GM23338 (cell line): ENCODE measurements at regions not wholly inside any gene's neighbourhood (a gene's known extent, or its start where the extent isn't known, plus 50 kb on each side); places are given as distances from the start of the nearest gene placed in this dataset.

Experiments
- ATAC-seq: fragments of 200-7000 bp; cut with Tn5 transposase; 3 replicates; pipeline ENCODE4 v1.9.1; 2020
- DNase-seq: peaks from one replicate; pipeline ENCODE4 v3.0.0-alpha.2; 2015; ENCODE audit warnings: low spot score
- H2AFZ ChIP-seq: fragments of 200-600 bp; sonication (generic); 2 replicates; pipeline ENCODE4 v1.8.0; 2016; ENCODE audit warnings: antibody characterized with exemption, mild to moderate bottlenecking, moderate library complexity
- H3F3A ChIP-seq: fragments of 200-600 bp; sonication (generic); replicated peaks from 2 replicates; pipeline ENCODE4 v1.8.0; 2017; ENCODE audit warnings: antibody characterized with exemption, mixed run types, low read depth
- H3K27ac ChIP-seq: fragments of 200-600 bp; sonication (generic); 2 replicates; pipeline ENCODE4 v1.6.1; 2016; ENCODE audit warnings: low read depth
- H3K27me3 ChIP-seq: fragments of 200-600 bp; sonication (generic); 2 replicates; pipeline ENCODE4 v1.8.0; 2016; ENCODE audit warnings: mild to moderate bottlenecking, mixed run types, moderate library complexity; ENCODE audit not compliant: insufficient read depth
- H3K36me3 ChIP-seq: fragments of 200-600 bp; sonication (generic); 2 replicates; pipeline ENCODE4 v1.8.0; 2016; ENCODE audit warnings: mild to moderate bottlenecking; ENCODE audit not compliant: insufficient read depth
- H3K4me1 ChIP-seq: fragments of 200-600 bp; sonication (generic); 2 replicates; pipeline ENCODE4 v1.8.0; 2016; ENCODE audit warnings: mild to moderate bottlenecking, moderate library complexity; ENCODE audit not compliant: insufficient read depth
- H3K4me2 ChIP-seq: fragments of 200-600 bp; sonication (generic); 2 replicates; pipeline ENCODE4 v1.7.1; 2017; ENCODE audit warnings: mixed run types
- H3K4me3 ChIP-seq: fragments of 200-600 bp; sonication (generic); 2 replicates; pipeline ENCODE4 v1.6.1; 2016; ENCODE audit warnings: mixed run types
- H3K79me2 ChIP-seq: fragments of 200-600 bp; sonication (generic); replicated peaks from 2 replicates; pipeline ENCODE4 v1.8.0; 2017; ENCODE audit warnings: mild to moderate bottlenecking; ENCODE audit not compliant: insufficient read depth
- H3K9me2 ChIP-seq: fragments of 200-600 bp; sonication (generic); 2 replicates; pipeline ENCODE4 v1.8.0; 2017; ENCODE audit not compliant: insufficient read depth
- H4K20me1 ChIP-seq: fragments of 200-600 bp; sonication (generic); replicated peaks from 2 replicates; pipeline ENCODE4 v1.8.0; 2017; ENCODE audit warnings: mild to moderate bottlenecking; ENCODE audit not compliant: insufficient read depth
- H3K27ac Mint-ChIP-seq: 2 replicates; pipeline ENCODE4 v1.8.0; 2020; ENCODE audit warnings: inconsistent platforms, mild to moderate bottlenecking, moderate library complexity, mixed read lengths
- H3K27me3 Mint-ChIP-seq: 3 replicates; pipeline ENCODE4 v1.8.0; 2022; ENCODE audit warnings: low read depth, mild to moderate bottlenecking, moderate library complexity, mixed read lengths, inconsistent platforms; ENCODE audit not compliant: insufficient read depth, poor library complexity
- H3K36me3 Mint-ChIP-seq: 3 replicates; pipeline ENCODE4 v1.8.0; 2021; ENCODE audit warnings: low read depth, mild to moderate bottlenecking, inconsistent platforms, moderate library complexity, mixed read lengths
- H3K4me1 Mint-ChIP-seq: 3 replicates; pipeline ENCODE4 v1.8.0; 2020; ENCODE audit warnings: mild to moderate bottlenecking, inconsistent platforms, mixed read lengths
- H3K4me3 Mint-ChIP-seq: 3 replicates; pipeline ENCODE4 v1.8.0; 2021; ENCODE audit warnings: moderate library complexity, mild to moderate bottlenecking, inconsistent platforms, mixed read lengths
- H3K9me3 Mint-ChIP-seq: 3 replicates; pipeline ENCODE4 v1.8.0; 2020; ENCODE audit warnings: moderate library complexity, mild to moderate bottlenecking, inconsistent platforms, mixed read lengths
- EZH2 ChIP-seq: fragments of 200-600 bp; sonication (generic); IDR thresholded peaks from one replicate; pipeline ENCODE4 v1.8.0; 2017; ENCODE audit warnings: antibody characterized with exemption, mild to moderate bottlenecking, low read depth; ENCODE audit not compliant: unreplicated experiment
- EZH2phosphoT487 ChIP-seq: fragments of 200-600 bp; sonication (generic); IDR thresholded peaks from one replicate; pipeline ENCODE4 v1.8.1; 2018; ENCODE audit warnings: antibody characterized with exemption; ENCODE audit not compliant: unreplicated experiment
- NANOG ChIP-seq: IDR thresholded peaks from 2 replicates; pipeline ENCODE4 v1.6.1; 2016; ENCODE audit warnings: antibody characterized with exemption, borderline replicate concordance
- POLR2AphosphoS5 ChIP-seq: IDR thresholded peaks from 2 replicates; pipeline ENCODE4 v1.6.1; 2016; ENCODE audit warnings: antibody characterized with exemption, low read depth
- ZNF114 ChIP-seq: fragments of 250-450 bp; sonication (Bioruptor Pico); IDR thresholded peaks from 2 replicates; pipeline ENCODE4 v1.5.0; 2020; ENCODE audit warnings: mild to moderate bottlenecking, moderate library complexity
- ZNF331 ChIP-seq: fragments of 250-450 bp; sonication (Bioruptor Pico); IDR thresholded peaks from 2 replicates; pipeline ENCODE4 v1.5.0; 2020; ENCODE audit warnings: low read depth, mild to moderate bottlenecking, moderate library complexity
- TF ChIP-seq, protein P1 (sequence below): IDR thresholded peaks from one replicate; pipeline ENCODE4 v1.6.1; 2018; ENCODE audit warnings: antibody characterized with exemption; ENCODE audit not compliant: unreplicated experiment
- TF ChIP-seq, protein P2 (sequence below): fragments of 250-450 bp; sonication (Bioruptor Pico); IDR thresholded peaks from 2 replicates; pipeline ENCODE4 v1.5.0; 2020; ENCODE audit warnings: mild to moderate bottlenecking, moderate library complexity

DNA sequence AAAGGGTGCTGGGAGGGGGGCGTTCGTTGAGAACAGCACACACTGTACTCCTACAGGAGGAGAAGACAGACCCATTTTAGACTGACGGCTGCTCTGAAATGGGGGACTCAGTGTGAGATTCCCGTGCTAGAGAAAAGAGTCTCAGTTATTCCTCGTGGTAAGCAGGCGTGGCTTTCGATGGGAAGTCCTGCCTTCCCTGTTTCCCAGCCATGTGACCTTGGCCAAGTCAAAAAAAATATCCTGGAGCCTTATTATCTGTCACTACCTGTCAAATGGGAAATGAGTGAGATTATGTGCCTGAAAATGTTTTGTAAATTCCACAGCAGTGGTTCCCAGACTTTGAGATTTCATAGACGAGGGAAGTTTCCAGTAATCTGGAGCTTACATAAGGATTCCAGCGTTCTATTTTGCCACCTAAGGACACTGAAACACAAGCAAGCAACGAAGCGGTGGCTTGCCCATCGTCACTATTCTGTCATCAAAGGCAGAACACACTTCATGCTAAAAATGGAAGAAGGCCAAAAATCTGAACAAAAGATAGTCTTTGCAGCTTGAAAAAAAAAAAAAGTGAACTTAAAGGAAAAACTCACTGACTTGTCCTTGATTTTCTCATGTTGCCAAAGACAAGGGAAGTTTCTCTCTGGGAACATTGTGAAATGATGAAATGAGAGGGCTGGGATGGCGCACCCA is 253.4 kb upstream of the RPL38 start:
- Histone ChIP-seq H3K79me2 (no peaks in the 10 kb centered on the region), H3K4me1 (peaks cover 4% of the 10 kb centered on the region; the same call in 1 of the 2 replicates), H3K9me2 (no peaks in the 10 kb centered on the region), H3K4me2 (no peak overlapping the region), H3K27ac (no peak overlapping the region), H2AFZ (no peak overlapping the region), H4K20me1 (no peaks in the 10 kb centered on the region), H3K36me3 (no peaks in the 10 kb centered on the region), H3F3A (no peaks in the 10 kb centered on the region), H3K27me3 (peaks cover 27% of the 10 kb centered on the region), H3K4me3 (no peak overlapping the region)
- ATAC-seq, result no peak
- no peaks in the 10 kb centered on the region for H3K9me3 Mint-ChIP-seq
- H3K27ac Mint-ChIP-seq, result no peak overlapping the region
- TF ChIP-seq POLR2AphosphoS5 (no peak), EZH2 (no peak), ZNF331 (no peak), ZNF114 (CRISPR knock-in tag) (no peak), NANOG (no peak), EZH2phosphoT487 (no peak)
- TF ChIP-seq, protein P1, sequence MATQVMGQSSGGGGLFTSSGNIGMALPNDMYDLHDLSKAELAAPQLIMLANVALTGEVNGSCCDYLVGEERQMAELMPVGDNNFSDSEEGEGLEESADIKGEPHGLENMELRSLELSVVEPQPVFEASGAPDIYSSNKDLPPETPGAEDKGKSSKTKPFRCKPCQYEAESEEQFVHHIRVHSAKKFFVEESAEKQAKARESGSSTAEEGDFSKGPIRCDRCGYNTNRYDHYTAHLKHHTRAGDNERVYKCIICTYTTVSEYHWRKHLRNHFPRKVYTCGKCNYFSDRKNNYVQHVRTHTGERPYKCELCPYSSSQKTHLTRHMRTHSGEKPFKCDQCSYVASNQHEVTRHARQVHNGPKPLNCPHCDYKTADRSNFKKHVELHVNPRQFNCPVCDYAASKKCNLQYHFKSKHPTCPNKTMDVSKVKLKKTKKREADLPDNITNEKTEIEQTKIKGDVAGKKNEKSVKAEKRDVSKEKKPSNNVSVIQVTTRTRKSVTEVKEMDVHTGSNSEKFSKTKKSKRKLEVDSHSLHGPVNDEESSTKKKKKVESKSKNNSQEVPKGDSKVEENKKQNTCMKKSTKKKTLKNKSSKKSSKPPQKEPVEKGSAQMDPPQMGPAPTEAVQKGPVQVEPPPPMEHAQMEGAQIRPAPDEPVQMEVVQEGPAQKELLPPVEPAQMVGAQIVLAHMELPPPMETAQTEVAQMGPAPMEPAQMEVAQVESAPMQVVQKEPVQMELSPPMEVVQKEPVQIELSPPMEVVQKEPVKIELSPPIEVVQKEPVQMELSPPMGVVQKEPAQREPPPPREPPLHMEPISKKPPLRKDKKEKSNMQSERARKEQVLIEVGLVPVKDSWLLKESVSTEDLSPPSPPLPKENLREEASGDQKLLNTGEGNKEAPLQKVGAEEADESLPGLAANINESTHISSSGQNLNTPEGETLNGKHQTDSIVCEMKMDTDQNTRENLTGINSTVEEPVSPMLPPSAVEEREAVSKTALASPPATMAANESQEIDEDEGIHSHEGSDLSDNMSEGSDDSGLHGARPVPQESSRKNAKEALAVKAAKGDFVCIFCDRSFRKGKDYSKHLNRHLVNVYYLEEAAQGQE, result no peak
- TF ChIP-seq, protein P2, sequence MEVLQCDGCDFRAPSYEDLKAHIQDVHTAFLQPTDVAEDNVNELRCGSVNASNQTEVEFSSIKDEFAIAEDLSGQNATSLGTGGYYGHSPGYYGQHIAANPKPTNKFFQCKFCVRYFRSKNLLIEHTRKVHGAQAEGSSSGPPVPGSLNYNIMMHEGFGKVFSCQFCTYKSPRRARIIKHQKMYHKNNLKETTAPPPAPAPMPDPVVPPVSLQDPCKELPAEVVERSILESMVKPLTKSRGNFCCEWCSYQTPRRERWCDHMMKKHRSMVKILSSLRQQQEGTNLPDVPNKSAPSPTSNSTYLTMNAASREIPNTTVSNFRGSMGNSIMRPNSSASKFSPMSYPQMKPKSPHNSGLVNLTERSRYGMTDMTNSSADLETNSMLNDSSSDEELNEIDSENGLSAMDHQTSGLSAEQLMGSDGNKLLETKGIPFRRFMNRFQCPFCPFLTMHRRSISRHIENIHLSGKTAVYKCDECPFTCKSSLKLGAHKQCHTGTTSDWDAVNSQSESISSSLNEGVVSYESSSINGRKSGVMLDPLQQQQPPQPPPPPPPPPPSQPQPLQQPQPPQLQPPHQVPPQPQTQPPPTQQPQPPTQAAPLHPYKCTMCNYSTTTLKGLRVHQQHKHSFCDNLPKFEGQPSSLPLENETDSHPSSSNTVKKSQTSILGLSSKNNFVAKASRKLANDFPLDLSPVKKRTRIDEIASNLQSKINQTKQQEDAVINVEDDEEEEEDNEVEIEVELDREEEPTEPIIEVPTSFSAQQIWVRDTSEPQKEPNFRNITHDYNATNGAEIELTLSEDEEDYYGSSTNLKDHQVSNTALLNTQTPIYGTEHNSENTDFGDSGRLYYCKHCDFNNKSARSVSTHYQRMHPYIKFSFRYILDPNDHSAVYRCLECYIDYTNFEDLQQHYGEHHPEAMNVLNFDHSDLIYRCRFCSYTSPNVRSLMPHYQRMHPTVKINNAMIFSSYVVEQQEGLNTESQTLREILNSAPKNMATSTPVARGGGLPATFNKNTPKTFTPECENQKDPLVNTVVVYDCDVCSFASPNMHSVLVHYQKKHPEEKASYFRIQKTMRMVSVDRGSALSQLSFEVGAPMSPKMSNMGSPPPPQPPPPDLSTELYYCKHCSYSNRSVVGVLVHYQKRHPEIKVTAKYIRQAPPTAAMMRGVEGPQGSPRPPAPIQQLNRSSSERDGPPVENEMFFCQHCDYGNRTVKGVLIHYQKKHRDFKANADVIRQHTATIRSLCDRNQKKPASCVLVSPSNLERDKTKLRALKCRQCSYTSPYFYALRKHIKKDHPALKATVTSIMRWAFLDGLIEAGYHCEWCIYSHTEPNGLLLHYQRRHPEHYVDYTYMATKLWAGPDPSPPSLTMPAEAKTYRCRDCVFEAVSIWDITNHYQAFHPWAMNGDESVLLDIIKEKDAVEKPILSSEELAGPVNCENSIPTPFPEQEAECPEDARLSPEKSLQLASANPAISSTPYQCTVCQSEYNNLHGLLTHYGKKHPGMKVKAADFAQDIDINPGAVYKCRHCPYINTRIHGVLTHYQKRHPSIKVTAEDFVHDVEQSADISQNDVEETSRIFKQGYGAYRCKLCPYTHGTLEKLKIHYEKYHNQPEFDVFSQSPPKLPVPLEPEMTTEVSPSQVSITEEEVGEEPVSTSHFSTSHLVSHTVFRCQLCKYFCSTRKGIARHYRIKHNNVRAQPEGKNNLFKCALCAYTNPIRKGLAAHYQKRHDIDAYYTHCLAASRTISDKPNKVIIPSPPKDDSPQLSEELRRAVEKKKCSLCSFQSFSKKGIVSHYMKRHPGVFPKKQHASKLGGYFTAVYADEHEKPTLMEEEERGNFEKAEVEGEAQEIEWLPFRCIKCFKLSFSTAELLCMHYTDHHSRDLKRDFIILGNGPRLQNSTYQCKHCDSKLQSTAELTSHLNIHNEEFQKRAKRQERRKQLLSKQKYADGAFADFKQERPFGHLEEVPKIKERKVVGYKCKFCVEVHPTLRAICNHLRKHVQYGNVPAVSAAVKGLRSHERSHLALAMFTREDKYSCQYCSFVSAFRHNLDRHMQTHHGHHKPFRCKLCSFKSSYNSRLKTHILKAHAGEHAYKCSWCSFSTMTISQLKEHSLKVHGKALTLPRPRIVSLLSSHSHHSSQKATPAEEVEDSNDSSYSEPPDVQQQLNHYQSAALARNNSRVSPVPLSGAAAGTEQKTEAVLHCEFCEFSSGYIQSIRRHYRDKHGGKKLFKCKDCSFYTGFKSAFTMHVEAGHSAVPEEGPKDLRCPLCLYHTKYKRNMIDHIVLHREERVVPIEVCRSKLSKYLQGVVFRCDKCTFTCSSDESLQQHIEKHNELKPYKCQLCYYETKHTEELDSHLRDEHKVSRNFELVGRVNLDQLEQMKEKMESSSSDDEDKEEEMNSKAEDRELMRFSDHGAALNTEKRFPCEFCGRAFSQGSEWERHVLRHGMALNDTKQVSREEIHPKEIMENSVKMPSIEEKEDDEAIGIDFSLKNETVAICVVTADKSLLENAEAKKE, result no peak
- DNase-seq, result no peak
- H3K4me1 Mint-ChIP-seq, result peaks cover 10% of the 10 kb centered on the region
- H3K4me3 Mint-ChIP-seq, result no peak overlapping the region
- peaks cover 10% of the 10 kb centered on the region for H3K27me3 Mint-ChIP-seq
- H3K36me3 Mint-ChIP-seq, result no peaks in the 10 kb centered on the region; the same call in 2 of the 3 replicates
